AG20443 (cell line): ENCODE measurements at regions not wholly inside any gene's neighbourhood (a gene's known extent, or its start where the extent isn't known, plus 50 kb on each side); places are given as distances from the start of the nearest gene placed in this dataset.

Experiments
- DNase-seq: peaks from one replicate; pipeline ENCODE4 v3.0.0; 2012; ENCODE audit warnings: low spot score, mixed read lengths

DNA sequence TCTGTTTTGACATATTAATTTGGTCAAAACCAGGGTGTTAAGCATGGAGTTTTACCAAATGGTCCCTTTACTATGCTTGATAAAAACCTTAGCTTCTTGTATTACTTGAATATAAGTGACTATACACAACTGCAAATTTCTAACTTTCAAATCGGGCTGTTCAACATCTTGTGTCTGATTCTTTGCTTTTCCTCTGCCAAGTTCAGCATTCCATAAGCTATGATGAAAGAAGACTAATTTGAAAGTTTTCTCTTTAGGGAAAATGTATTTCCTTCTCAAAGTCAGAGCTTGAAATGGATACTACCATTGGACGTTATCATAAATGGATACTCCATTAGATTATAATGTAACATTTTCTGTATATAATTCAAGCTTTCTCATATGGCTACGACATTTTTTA, 792.9 kb downstream of the EFNA5 start:
- no peak for DNase-seq

DNA sequence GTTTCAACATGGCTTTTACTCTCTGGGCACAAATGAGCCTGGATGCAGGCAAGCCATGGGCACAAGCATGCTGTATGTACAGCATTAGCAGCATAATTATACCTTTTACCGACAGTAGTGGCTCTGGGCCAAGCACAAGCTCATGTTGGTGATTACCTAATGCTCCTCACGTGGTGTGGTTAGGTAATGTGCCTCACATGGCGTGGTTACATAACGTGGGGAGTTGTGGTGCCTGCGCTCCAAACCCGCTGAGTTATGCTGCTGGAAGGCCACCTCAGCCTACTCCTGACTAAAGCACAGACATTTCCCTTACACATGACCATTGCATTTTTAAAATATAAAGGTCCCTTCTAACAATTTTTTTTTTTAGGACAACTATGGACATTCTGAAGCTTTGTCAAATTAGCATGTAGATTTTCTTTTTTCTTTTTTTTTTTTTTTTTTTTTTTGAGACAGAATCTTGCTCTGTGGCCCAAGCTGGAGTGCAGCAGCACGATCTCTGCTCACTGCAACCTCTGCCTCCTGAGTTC, 794.0 kb downstream of the EFNA5 start:
- no peak for DNase-seq

DNA sequence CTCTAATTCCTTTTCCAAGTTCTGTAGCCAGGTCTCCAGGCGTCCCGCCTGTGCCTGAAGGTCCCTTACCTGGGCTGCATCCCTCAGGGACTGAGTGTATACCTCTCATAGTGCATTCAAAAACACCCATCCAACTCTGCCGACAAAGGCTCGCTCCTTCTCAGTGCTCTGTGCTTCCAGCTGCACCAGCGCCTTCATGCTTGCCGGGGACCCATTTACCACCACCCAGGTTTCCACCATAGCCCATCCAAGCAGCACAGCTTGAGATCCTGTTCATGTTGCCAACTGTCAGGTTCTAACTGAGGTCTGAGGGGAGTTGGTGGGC, 794.5 kb downstream of the EFNA5 start:
- DNase-seq, result no peak

DNA sequence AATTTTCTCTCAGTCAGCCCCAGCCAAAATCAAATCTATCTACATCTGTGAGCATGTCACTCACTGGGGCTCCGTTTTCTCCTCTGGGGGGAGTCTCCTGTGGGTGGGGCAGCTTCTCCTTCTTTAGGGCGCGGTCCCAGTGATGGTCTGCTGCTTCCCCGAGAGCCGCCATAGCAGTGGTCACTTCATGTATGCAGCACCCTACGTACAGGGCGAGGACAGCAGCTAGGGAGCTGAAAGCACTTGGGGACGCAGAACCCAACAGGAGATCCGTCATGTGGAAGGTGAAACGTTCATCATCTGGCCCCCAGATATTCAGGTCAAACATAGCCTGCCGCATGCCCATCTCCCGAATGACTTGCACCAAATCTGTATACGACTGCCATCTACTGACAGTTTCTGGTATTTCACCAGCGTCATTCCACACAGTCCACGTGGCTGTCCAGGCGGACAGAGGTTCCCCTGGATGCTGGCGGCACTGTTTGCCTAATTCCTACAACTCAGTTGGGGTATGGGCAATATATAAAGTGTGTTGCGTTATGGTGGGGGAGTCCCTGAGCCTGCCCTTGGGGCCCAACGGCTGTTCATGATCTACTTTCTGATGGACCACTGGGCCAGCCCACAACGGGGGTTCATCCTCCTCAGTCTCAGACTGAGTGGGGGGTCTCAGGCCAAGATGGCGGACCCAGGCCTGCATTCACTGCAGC, 795.0 kb downstream of the EFNA5 start:
- DNase-seq, result peak; percentile 72

DNA sequence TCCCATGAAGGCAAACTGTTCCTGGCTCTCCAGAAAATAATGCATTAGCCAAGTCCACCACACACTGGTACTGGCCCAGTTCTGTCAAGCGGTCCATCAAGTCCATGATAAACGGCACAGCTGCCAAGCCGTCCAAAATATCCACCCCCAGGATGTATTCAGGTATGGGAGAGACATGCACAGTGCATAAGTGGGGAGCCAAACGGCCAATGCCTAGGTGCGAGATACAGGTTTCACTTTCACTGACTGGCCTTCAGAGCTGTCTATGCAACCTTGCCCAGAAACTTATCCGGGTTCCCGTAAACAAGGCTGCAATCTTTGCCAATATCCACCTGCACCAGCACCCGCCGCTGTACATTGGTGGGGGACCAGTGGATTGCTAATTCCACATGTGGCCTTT, 795.8 kb downstream of the EFNA5 start:
- no peak for DNase-seq

DNA sequence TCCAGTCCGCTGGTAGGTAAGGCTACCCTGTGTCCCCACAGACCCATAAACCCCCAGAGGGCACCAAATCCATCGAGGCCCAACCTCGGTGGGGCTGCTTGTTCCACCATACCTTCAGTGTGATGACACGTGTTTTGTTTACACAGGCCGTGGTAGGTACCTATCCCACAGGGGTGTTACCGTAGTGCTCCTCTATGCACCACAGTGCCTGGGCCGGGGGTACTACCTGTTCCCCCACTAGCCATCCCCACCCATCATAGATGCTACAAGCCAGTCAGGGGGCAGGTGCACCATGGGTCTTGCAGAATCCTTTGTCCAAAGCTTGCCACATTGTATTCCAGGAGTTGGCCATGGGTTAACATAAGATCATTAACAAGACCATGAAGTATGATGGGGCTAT, 796.2 kb downstream of the EFNA5 start:
- no peak for DNase-seq

DNA sequence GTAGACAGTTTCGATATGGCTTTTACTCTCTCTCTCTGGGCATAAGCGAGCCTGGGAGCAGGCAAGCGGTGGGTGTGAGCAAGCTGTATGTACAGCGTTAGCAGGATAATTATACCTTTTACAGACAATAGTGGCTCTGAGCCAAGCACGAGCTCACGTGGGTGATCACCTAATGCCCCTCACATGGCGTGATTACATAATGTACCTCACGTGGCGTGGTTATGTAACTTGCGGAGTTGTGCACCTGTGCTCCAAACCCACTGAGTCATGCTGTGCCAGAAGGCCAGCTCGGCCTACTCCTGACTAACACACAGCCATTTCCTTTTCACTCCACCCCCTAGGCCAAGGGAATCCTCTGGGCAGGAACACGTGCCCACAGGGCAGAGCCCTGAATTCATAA, 797.2 kb downstream of the EFNA5 start:
- DNase-seq, result no peak

DNA sequence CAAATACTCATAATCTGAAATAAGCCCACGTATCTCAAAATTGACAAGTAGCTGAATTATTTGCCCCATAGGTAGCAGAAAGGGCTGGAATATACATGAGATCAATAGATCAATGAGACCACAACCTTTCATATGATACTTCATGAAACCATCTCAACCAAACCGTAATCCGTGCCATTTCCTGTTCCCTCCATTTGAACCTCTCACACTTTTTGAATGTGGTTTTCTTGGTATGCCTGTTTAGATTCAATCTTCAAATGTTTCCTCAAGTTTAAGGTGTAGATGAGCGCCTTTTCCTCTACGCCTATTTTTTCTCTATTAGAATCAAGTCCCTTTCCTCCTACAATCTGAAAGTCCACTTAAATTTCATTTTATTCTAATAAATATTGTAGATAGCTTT, 805.5 kb downstream of the EFNA5 start:
- DNase-seq, result no peak

DNA sequence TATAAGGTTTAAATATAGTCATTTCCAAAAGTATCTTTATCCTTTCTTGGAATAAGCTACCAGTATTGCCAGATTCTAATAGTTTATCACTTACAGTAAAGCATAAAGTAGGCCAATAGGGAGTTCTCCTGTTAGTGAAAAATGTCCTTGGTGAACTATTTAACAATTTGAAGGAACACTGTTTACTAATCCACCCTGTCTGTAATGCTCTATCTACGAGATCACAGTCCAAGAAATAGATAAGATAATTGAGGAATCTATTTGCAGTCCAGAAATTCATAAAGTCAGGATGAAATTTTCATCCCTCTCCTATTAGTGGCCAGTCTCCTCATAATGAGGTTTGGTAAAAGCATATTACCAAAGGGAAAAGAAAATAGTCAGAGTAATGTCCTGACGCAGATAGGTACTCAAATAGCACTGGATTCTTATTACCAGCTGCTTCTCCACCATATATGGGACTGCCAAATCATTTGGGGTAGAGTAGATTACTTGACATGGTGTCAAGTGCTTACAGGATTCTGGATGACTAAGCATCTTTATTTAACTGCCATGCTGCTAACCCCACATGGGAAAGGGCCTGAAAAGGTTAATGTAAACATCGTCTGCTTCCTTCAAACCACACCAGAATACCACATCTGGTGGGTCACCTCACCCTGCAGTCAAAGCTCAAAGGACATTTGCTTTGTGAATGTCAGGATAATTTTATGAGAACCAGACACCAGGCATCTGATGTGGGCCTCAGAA, 808.1 kb downstream of the EFNA5 start:
- no peak for DNase-seq

DNA sequence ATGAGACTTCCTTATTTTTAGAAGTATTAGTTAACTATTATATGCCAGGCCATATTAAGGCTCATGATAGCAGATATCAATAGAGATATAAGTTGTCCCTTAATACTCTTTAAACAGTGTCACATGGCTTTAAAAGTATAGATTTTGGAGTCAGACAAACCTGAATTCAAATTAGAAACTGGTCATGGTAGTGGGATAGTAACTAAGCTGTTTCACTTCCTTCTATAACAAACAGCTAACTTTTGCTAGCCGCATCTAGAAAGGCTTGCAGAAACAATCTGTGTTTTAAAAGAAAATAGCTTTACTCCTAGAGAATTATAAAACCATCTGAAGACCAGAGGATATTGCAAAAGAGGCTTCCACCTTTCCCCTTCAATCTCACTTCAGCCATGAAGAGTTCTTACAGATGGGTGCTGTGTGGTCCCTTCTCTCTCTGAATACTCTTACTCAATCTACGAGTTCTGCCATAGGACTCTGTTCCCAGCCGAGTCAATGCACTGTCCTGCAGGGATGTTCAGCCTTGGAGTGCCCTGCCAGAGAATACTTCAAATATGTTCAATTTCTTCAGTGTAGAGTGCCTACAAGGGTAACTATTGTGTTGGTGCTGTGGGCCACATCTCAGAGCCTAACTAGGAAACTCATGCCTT, 810.2 kb downstream of the EFNA5 start:
- DNase-seq, result no peak

DNA sequence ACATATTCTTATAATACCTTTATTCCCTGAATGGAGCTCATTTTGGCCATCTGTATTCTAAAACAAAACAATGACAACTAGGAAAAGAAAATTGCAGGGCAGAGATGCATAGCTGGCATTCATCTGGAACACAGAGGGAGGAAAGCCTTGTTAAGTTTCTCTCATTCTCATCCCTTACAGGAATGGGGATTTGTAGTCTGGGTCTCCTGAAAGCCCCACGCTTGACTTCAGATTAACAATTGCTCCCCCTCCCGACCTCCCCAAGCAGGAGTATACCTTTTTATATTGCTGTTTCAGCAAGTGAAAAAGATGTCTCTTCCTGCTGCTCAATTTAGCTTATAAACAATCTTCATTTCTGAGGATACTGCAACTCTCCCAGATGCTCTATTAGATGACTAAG, 812.1 kb downstream of the EFNA5 start:
- no peak for DNase-seq

DNA sequence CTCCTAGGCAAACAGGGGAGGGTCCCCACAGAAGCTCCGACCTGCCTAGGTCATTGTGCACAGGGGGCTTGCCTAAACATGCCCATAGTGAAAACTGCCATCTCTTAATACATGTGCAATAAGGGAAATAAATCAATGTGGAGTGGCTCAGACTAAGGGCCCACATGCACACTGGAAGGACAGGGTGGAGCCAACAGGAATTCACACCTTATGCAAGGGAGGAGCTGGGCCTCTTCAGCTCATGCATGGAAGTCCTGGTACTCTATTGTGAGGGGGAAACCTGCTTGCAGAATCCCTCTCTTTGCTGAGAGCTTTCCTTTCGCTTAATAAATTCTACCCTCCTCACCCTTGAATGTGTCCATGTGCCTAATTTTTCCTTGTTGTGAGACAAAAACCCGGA, 815.8 kb downstream of the EFNA5 start:
- no peak for DNase-seq

DNA sequence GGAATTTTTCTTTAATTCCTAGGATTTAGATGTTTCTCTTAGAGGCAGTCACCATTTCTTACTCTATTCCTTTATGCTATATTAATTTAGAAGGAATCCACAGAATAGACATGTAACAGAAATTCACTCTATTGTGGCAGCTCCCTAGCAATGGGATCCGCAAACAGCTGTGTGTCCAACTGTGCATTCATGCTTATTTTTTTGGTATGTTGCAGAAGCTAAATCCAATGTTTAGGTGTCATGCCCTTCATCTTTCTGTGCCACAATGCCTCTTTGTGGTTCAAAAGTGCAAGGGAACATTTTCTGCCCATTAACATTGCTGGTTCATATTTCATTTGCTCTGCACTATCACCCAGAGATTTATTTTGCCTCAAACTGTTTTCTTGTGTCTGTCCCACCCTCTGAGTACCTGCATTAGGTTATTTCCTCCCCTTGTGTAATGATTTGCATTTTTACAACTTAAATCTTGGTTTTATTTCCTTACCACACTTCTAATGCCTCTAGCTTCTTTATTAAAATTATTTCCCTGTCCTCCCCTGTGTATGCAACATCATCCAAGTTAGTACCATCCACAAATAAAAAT, 816.5 kb downstream of the EFNA5 start:
- no peak for DNase-seq

DNA sequence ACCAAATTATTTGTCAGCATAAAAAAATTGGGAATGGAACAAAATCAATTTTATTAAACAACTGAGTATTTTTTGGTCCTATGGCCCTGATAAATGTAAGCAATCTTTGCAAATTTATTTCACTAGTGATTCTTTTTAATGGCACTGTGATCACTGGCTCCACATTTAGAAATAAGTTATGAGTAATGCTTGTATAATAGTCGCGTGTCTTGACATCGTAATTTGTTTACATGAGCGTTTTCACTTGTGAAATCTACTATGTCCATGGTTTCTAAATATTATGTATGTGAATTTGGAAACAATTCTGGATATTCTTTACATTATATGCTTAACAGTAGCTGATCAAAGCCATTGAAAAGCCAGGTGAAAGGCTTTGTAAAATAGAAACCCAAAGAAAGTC, 817.5 kb downstream of the EFNA5 start:
- no peak for DNase-seq

DNA sequence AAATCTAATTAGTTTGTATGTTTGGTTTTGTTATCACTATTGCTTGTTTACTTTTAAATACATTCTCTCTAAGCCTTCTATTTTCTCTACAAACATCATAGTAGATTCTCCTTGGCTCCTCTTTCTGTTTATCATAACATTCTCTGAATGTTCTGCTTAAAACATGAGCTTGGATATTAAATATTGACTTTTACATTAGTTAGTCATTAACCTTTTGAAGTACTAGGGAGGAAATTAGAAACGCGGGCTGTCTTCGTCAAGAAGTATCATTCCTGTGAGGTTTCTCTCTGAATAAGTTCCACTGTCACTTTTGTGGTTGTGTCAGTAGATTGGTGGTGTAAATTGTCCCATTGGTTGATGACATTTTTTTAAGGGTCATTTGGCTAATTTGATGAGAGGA, 821.5 kb downstream of the EFNA5 start:
- DNase-seq, result no peak

DNA sequence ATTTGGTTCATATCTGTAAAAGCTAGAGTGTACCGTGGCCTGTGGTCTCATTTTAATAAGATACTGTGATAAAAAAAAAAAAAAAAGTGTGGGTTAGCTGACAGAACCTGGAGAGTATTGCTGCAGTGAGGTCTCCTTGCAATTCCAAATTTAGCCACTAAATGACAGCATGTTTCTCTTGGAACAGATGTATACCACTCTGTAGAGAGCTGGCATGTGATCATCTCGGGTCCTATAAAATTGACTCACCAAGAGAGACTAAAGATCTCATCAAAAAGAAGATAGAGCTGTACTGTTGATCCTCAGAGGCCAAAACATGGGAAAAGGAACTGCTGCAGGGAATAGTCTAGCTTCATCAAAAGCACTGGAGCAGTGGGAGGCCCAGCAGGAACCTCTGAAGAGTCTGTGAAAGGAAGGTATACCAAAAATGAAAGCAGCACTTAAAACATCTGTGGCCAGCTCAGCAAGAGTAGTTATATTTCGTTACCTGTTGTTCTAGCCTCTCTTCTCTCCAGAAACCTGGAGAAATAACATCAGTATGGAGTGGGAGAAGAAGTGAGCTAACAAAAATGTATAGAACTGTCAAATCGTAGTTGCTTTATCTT, 826.8 kb downstream of the EFNA5 start:
- DNase-seq, result no peak

DNA sequence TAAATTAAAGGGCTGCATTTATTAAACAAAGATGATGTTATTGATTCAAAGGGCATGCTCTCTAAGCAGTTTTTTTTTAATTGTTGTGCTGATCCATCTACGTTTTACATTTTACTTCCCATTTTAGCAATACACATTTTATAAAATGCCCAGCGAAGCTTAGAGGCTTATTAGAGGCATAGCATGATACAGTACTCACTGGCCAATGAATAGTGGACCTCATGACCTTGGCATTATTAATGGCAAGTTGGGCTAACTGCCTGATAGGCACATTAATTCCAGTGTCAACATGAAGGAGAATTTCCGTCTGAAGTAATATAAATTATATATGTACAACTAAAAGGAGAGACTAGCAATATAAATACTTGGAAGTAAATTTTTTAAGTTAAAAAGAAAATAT, 837.2 kb downstream of the EFNA5 start:
- DNase-seq, result no peak

DNA sequence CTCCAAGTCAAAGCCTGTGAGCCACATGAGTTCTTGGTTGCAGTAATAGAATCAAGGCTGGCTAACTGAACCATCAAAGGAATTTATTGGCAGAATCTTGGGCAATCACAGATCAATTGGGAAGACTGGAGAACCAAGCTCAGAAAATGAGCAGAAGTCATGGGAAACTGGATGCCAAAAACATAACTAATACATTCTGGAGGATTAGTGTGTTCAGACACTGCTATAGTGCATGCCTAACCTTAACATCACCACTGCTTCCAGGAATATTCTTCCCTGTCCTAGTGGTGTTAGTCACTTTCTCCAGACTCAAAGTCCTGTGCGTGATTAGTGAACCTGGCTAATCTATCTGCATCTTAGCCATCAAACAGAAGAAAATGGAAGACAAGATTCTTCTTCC, 843.7 kb downstream of the EFNA5 start:
- no peak for DNase-seq

DNA sequence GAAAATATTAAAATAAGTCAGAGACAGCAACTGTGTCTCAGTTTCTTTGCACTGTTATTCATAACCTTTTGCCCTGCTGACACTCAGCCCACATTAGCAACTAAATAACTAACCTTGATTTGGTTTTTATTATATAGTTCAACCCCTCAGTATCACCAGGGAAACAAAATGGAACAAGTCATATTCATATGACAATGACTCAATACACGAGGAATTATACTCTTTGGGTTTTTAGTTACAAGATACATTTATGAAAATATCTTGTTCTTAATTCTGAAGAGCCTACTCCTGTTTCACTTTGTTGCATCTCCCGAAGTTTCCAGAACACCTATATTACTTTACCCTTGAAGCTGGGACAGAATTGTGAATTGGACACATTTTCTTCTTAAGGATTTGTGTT, 845.4 kb downstream of the EFNA5 start:
- DNase-seq, result no peak

DNA sequence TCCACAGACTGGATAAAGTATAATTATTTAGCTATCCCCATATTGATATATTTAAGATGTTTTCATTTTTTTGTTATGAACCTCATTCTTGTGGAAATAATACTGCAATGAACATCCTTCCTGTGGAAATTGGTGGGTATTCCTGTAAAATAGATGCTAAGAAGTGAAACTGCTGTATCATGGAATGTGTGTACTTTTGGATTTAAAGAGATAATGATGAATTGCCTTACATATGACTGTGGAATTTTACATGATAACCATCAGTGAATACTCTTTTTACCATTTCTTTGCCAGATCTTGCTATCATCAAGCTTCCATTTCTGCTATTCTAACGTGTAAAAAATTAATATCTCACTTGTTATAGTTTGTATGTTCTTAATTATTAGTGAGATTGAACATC, 847.9 kb downstream of the EFNA5 start:
- no peak for DNase-seq

DNA sequence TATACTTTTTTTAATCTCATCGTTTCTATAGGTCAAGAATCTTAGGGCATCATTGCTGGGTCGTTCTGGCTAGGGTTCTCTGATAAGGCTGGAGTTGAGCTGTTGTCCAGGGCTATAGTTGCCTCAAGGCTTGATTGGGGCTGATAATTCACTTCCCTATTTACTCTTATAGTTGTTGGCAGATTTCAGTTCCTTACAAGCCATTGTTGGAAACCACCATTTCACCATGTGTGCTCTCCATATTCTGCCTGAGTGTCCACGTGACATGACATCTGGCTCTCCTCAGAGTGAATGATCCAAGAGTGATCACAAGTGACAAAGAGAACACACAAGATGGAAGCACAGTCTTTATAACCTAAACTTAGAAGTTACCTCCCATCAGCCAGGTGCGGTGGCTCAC, 852.2 kb downstream of the EFNA5 start:
- no peak for DNase-seq

DNA sequence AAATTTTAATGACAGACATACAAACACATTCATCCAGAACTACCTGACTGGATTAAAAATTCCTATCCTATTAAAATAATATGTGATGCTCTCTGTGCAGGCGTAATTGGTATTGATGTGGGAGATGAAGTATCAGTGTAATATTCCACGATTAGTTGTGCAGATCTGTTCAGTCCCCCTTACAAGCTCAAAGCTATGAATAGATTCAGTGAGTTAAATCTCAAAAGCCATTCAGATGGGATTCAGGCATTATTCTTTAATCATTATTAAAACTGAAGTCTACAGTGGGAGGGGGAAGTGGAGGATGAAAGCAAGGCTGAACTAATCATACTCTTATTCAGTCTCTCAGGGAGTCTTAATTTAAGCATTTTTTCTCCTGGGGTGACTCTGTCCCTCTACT, 855.8 kb downstream of the EFNA5 start:
- DNase-seq, result no peak

DNA sequence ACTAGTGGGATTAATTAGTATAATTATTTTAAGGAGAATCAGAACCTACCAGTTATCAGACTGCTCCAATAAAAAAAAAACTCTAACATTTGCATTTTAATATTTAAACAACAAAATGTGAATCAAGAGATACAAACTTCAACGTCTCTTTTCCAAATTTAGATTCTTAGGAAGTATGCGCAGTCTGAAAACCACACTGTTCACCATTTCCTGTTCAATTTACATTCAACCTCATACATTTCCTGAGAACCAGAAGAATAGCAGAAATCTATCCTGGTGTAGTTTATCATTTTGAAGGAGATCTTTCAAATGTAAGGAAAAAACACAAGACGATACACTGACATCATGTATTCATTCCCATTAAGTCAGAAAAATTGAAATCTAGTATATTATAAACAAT, 869.2 kb downstream of the EFNA5 start:
- DNase-seq, result no peak
